Endothelial cell of umbilical vein (primary cell): ENCODE measurements at regions not wholly inside any gene's neighbourhood (a gene's known extent, or its start where the extent isn't known, plus 50 kb on each side); places are given as distances from the start of the nearest gene placed in this dataset.

Source experiments
- EZH2 ChIP-seq: IDR thresholded peaks from 2 replicates; pipeline ENCODE4 v1.6.1; 2012; ENCODE audit warnings: borderline replicate concordance, low read depth, mild to moderate bottlenecking, moderate library complexity, low read length, inconsistent platforms; ENCODE audit not compliant: severe bottlenecking
- FOS ChIP-seq: IDR thresholded peaks from 2 replicates; pipeline ENCODE4 v1.6.1; 2011; ENCODE audit warnings: mild to moderate bottlenecking, low read length, moderate library complexity, borderline replicate concordance; ENCODE audit not compliant: insufficient read depth
- GATA2 ChIP-seq: IDR thresholded peaks from 2 replicates; pipeline ENCODE4 v1.7.0; 2011; ENCODE audit warnings: low read depth, mild to moderate bottlenecking, moderate library complexity, mixed read lengths, low read length; ENCODE audit not compliant: insufficient read length, insufficient read depth
- JUN ChIP-seq: IDR thresholded peaks from 2 replicates; pipeline ENCODE4 v1.6.1; 2011; ENCODE audit warnings: borderline replicate concordance, low read depth; ENCODE audit not compliant: insufficient read length, insufficient read depth
- MYC ChIP-seq: IDR thresholded peaks from one replicate; pipeline ENCODE4 v1.6.1; 2011; ENCODE audit warnings: mild to moderate bottlenecking, low read depth, low read length
- POLR2A ChIP-seq: IDR thresholded peaks from 2 replicates; pipeline ENCODE4 v1.6.1; 2012; ENCODE audit warnings: low read depth, mild to moderate bottlenecking, control low read depth, low read length
- POLR2AphosphoS5 ChIP-seq: IDR thresholded peaks from 2 replicates; pipeline ENCODE4 v1.6.1; 2012; ENCODE audit warnings: low read depth, mild to moderate bottlenecking, control low read depth, low read length, moderate library complexity; ENCODE audit not compliant: insufficient read depth
- TF ChIP-seq, protein P1 (sequence below): IDR thresholded peaks from 2 replicates; pipeline ENCODE4 v1.6.1; 2011; ENCODE audit not compliant: insufficient read depth, insufficient read length
- TF ChIP-seq, protein P2 (sequence below), 2 donors: IDR thresholded peaks; 1 replicate in 1 of 2; 2 replicates in 1 of 2; pipeline ENCODE4 v1.5.1; 2011; ENCODE audit warnings: low read length in 2 of 2, mild to moderate bottlenecking in 2 of 2, moderate library complexity in 2 of 2, control low read depth in 1 of 2, inconsistent platforms in 1 of 2, low read depth in 1 of 2; ENCODE audit not compliant: insufficient read depth in 1 of 2; ENCODE audit errors: extremely low read depth in 1 of 2

DNA sequence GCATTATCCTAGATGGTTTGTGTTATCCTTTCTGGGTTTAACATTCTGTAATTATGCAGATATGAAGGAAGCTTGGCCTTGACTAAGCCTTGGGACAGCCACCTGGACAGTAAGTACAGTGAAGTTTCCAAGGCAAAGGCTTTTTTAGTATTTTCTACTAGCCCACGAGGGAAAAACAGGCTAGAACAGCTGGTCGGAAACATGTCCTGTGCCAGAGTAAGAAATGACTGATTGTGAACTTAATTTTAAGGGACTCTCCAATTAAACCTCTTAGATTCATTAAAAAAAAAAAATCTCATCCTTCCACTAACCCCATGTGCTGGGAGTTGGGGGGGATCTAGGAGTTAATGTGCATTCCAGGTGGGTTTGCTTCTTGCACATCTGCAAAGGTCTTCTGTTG, 720.8 kb downstream of the SLC4A3 start:
- TF ChIP-seq, protein P1, sequence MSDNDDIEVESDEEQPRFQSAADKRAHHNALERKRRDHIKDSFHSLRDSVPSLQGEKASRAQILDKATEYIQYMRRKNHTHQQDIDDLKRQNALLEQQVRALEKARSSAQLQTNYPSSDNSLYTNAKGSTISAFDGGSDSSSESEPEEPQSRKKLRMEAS: no peak
- TF ChIP-seq POLR2A: no peak
- TF ChIP-seq, protein P2, sequence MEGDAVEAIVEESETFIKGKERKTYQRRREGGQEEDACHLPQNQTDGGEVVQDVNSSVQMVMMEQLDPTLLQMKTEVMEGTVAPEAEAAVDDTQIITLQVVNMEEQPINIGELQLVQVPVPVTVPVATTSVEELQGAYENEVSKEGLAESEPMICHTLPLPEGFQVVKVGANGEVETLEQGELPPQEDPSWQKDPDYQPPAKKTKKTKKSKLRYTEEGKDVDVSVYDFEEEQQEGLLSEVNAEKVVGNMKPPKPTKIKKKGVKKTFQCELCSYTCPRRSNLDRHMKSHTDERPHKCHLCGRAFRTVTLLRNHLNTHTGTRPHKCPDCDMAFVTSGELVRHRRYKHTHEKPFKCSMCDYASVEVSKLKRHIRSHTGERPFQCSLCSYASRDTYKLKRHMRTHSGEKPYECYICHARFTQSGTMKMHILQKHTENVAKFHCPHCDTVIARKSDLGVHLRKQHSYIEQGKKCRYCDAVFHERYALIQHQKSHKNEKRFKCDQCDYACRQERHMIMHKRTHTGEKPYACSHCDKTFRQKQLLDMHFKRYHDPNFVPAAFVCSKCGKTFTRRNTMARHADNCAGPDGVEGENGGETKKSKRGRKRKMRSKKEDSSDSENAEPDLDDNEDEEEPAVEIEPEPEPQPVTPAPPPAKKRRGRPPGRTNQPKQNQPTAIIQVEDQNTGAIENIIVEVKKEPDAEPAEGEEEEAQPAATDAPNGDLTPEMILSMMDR (IDR thresholded peaks at IDR 0.05; ENCODE audit: extremely low read depth in 1 of 2, insufficient read depth in 1 of 2, low read depth in 1 of 2, low read length in 2 of 2): no peak
- no peak for TF ChIP-seq MYC
- TF ChIP-seq EZH2: no peak
- no peak for TF ChIP-seq JUN
- no peak for TF ChIP-seq POLR2AphosphoS5
- no peak for TF ChIP-seq FOS
- TF ChIP-seq GATA2: no peak
